Activated T-cell treated with anti-CD3 and anti-CD28 coated beads, Interleukin-2, amount 50 U/mL, for 72 hours (primary cell): ENCODE measurements at regions not wholly inside any gene's neighbourhood (a gene's known extent, or its start where the extent isn't known, plus 50 kb on each side); places are given as distances from the start of the nearest gene placed in this dataset.
"Not testable (repeated sequence)": the region's sequence is repeated elsewhere in the genome, so short reads cannot be mapped to it uniquely, and the experiment has no call there.

Source experiments
- ATAC-seq, 2 donors: fragments of 150-1000 bp; cut with Tn5 transposase; replicated peaks in 1 of 2; 2 replicates each; pipeline ENCODE4 v1.10.0; 2021; ENCODE audit warnings: moderate library complexity in 2 of 2, mild to moderate bottlenecking in 1 of 2
- DNase-seq, 2 donors: peaks; one replicate each; pipeline ENCODE4 v3.0.0; 2021 to 2022; ENCODE audit warnings: mixed read lengths in 1 of 2
- H3K27ac Mint-ChIP-seq: one replicate; pipeline ENCODE4 v1.8.0; 2022; ENCODE audit warnings: mild to moderate bottlenecking, moderate library complexity, mixed read lengths
- H3K27me3 Mint-ChIP-seq: one replicate; pipeline ENCODE4 v1.8.0; 2022; ENCODE audit warnings: low read depth, mixed read lengths
- H3K36me3 Mint-ChIP-seq, 2 donors: one replicate each; pipeline ENCODE4 v1.8.0; 2022; ENCODE audit warnings: mixed read lengths in 2 of 2, mild to moderate bottlenecking in 1 of 2; ENCODE audit not compliant: insufficient read depth in 2 of 2
- H3K4me1 Mint-ChIP-seq: one replicate; pipeline ENCODE4 v1.8.0; 2022; ENCODE audit warnings: low read depth, mixed read lengths
- H3K4me3 Mint-ChIP-seq, 2 donors: one replicate each; pipeline ENCODE4 v1.8.0; 2022; ENCODE audit warnings: mild to moderate bottlenecking in 2 of 2, mixed read lengths in 2 of 2, moderate library complexity in 2 of 2
- H3K9me3 Mint-ChIP-seq, 2 donors: one replicate each; pipeline ENCODE4 v1.8.0; 2022; ENCODE audit warnings: mixed read lengths in 2 of 2

GRCh38 chr9:118677936-118678653, 691.1 kb downstream of the BRINP1 start:
- DNase-seq, ATAC-seq, H3K27me3 Mint-ChIP-seq, H3K36me3 Mint-ChIP-seq, H3K4me3 Mint-ChIP-seq, H3K4me1 Mint-ChIP-seq, H3K27ac Mint-ChIP-seq: not testable (repeated sequence)
- peaks cover 5 to 10% of the 10 kb centered on the region in 2 donors for H3K9me3 Mint-ChIP-seq

DNA sequence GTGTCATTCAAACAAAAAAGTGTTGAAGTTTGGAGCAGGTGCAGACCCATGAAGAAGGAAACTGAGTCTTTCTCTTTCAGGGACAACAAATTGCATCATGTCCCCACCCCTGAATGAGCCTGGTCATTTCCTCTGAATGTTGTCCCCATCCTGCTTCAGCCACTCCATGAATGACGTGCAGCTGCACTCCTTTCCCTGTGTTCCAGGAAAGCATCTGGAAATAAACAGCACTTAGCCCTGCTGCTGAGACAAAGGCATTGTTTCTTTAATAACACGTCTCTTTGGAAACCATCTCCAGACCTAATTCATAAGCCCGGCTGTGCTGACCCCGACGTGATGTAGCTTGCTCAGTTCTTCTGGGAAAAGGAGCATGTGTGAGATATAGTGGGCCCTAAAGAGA, 682.3 kb downstream of the BRINP1 start:
- Mint-ChIP-seq H3K4me1 (no peaks in the 10 kb centered on the region), H3K36me3 (no peaks in the 10 kb centered on the region), H3K27ac (no peak overlapping the region), H3K9me3 (peaks cover 5 to 6% of the 10 kb centered on the region in 2 donors), H3K4me3 (no peak overlapping the region), H3K27me3 (no peaks in the 10 kb centered on the region)
- no peak for DNase-seq
- ATAC-seq: no peak

GRCh38 chr9:118689280-118689679, 680.0 kb downstream of the BRINP1 start:
- Mint-ChIP-seq H3K27ac (no peak overlapping the region), H3K9me3 (peaks cover 4 to 6% of the 10 kb centered on the region in 2 donors), H3K4me1 (no peaks in the 10 kb centered on the region), H3K4me3 (no peak overlapping the region), H3K36me3 (no peaks in the 10 kb centered on the region), H3K27me3 (no peaks in the 10 kb centered on the region)
- no peak for DNase-seq
- no peak for ATAC-seq

- H3K4me1 Mint-ChIP-seq: no peaks in the 10 kb centered on the region
- DNase-seq (no peak), ATAC-seq (no peak)
- H3K4me3 Mint-ChIP-seq: no peak overlapping the region
- no peak overlapping the region for H3K27ac Mint-ChIP-seq
- no peaks in the 10 kb centered on the region for H3K27me3 Mint-ChIP-seq
- no peaks in the 10 kb centered on the region for H3K36me3 Mint-ChIP-seq
- H3K9me3 Mint-ChIP-seq: peaks cover 0 to 7% of the 10 kb centered on the region in 2 donors
Measured at GRCh38 chr9:118692613-118693012, 676.6 kb downstream of the BRINP1 start.

GRCh38 chr9:118693645-118694044, 675.6 kb downstream of the BRINP1 start:
- Mint-ChIP-seq H3K4me3 (no peak overlapping the region), H3K27me3 (no peaks in the 10 kb centered on the region), H3K36me3 (no peaks in the 10 kb centered on the region), H3K4me1 (no peaks in the 10 kb centered on the region), H3K27ac (no peak overlapping the region), H3K9me3 (peaks cover 0 to 5% of the 10 kb centered on the region in 2 donors)
- ATAC-seq: no peak
- no peak for DNase-seq

GRCh38 chr9:118695249-118695648, 674.0 kb downstream of the BRINP1 start:
- H3K4me1 Mint-ChIP-seq, H3K9me3 Mint-ChIP-seq, H3K27me3 Mint-ChIP-seq, H3K36me3 Mint-ChIP-seq, H3K4me3 Mint-ChIP-seq, ATAC-seq, H3K27ac Mint-ChIP-seq, DNase-seq: not testable (repeated sequence)

GRCh38 chr9:118701985-118702384, 667.2 kb downstream of the BRINP1 start:
- H3K27ac Mint-ChIP-seq: no peak overlapping the region
- ATAC-seq (no peak), DNase-seq (no peak)
- no peaks in the 10 kb centered on the region for H3K27me3 Mint-ChIP-seq
- H3K4me1 Mint-ChIP-seq: no peaks in the 10 kb centered on the region
- H3K9me3 Mint-ChIP-seq: peaks cover 1 to 4% of the 10 kb centered on the region in 2 donors
- H3K4me3 Mint-ChIP-seq: no peak overlapping the region
- no peaks in the 10 kb centered on the region for H3K36me3 Mint-ChIP-seq

DNA sequence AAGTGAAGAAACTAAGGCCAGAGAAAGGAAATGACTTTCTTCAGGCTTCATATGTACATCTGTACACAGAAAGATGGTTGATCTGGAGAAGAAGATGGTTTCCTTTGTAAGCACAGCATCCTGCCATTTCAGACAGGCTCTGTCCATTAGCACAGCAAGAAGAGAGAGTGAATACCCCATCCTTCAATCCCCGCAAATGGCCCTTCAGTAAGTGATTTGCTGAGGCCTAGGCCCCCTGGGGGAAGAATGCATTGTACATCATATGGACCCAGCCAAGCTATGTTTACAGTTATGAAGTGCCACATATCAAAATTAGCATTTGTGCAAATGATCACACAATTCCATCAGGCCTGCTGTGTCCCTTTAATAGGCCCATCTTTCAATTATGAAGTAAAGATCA, 657.4 kb downstream of the BRINP1 start:
- no peaks in the 10 kb centered on the region for H3K27me3 Mint-ChIP-seq
- peaks cover 0 to 2% of the 10 kb centered on the region in 2 donors for H3K36me3 Mint-ChIP-seq
- ATAC-seq (no peak), DNase-seq (no peak)
- H3K4me3 Mint-ChIP-seq: no peak overlapping the region
- H3K9me3 Mint-ChIP-seq: peaks cover 5 to 12% of the 10 kb centered on the region in 2 donors
- H3K4me1 Mint-ChIP-seq: no peaks in the 10 kb centered on the region
- no peak overlapping the region for H3K27ac Mint-ChIP-seq

DNA sequence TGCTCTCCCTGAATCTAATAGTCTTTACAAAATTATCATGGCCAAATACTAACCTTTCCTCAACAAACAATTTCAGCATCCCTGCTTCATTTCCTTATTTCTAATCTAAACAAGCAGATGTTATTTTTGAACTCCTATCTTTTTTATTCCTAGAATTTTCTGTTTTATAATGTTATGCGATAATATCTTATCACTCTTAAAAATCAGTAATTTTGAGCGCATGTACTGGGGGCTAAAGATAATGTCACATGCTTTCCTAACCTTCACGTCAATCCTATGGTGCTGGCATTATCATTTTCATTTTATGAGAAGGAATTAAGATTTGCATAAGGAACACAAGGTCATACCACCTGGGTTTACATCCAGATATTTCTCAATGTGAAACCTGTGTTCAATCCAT, 648.0 kb downstream of the BRINP1 start:
- Mint-ChIP-seq H3K27me3 (no peaks in the 10 kb centered on the region), H3K36me3 (no peaks in the 10 kb centered on the region), H3K9me3 (peaks cover 0 to 15% of the 10 kb centered on the region in 2 donors), H3K4me3 (no peak overlapping the region), H3K4me1 (no peaks in the 10 kb centered on the region), H3K27ac (no peak overlapping the region)
- ATAC-seq (no peak), DNase-seq (no peak)

GRCh38 chr9:118721923-118722322, 647.3 kb downstream of the BRINP1 start:
- no peak for ATAC-seq
- H3K27me3 Mint-ChIP-seq: no peaks in the 10 kb centered on the region
- DNase-seq: no peak
- H3K9me3 Mint-ChIP-seq: peaks cover 4 to 15% of the 10 kb centered on the region in 2 donors
- H3K36me3 Mint-ChIP-seq: no peaks in the 10 kb centered on the region
- H3K27ac Mint-ChIP-seq: no peak overlapping the region
- no peak overlapping the region for H3K4me3 Mint-ChIP-seq
- no peaks in the 10 kb centered on the region for H3K4me1 Mint-ChIP-seq

- no peaks in the 10 kb centered on the region for H3K27me3 Mint-ChIP-seq
- no peak overlapping the region for H3K27ac Mint-ChIP-seq
- H3K36me3 Mint-ChIP-seq: no peaks in the 10 kb centered on the region
- H3K4me1 Mint-ChIP-seq: no peaks in the 10 kb centered on the region
- ATAC-seq: no peak
- H3K4me3 Mint-ChIP-seq: no peak overlapping the region
- DNase-seq: no peak
- H3K9me3 Mint-ChIP-seq: peaks cover 13 to 14% of the 10 kb centered on the region in 2 donors
Measured at GRCh38 chr9:118729981-118730380, 639.3 kb downstream of the BRINP1 start.

GRCh38 chr9:118732998-118733397, 636.2 kb downstream of the BRINP1 start:
- Mint-ChIP-seq H3K4me1 (no peaks in the 10 kb centered on the region), H3K36me3 (peaks cover 3 to 6% of the 10 kb centered on the region in 2 donors), H3K27me3 (no peaks in the 10 kb centered on the region), H3K27ac (no peak overlapping the region), H3K9me3 (peaks cover 15 to 18% of the 10 kb centered on the region in 2 donors), H3K4me3 (no peak overlapping the region)
- DNase-seq (no peak), ATAC-seq (no peak)

- Mint-ChIP-seq H3K27me3 (no peaks in the 10 kb centered on the region), H3K4me1 (no peaks in the 10 kb centered on the region), H3K4me3 (no peak overlapping the region), H3K9me3 (peaks cover 16 to 17% of the 10 kb centered on the region in 2 donors), H3K36me3 (peaks cover 3 to 6% of the 10 kb centered on the region in 2 donors), H3K27ac (no peak overlapping the region)
- DNase-seq: no peak
- ATAC-seq: no peak
Measured at GRCh38 chr9:118734696-118735095, 634.5 kb downstream of the BRINP1 start.

- DNase-seq (no peak), ATAC-seq (no peak)
- H3K4me1 Mint-ChIP-seq: no peaks in the 10 kb centered on the region
- peaks cover 3 to 6% of the 10 kb centered on the region in 2 donors for H3K36me3 Mint-ChIP-seq
- no peak overlapping the region for H3K27ac Mint-ChIP-seq
- peaks cover 14 to 17% of the 10 kb centered on the region in 2 donors for H3K9me3 Mint-ChIP-seq
- no peak overlapping the region for H3K4me3 Mint-ChIP-seq
- no peaks in the 10 kb centered on the region for H3K27me3 Mint-ChIP-seq
Measured at GRCh38 chr9:118736406-118736805, 632.8 kb downstream of the BRINP1 start.
